ENCODE measurements at regions not wholly inside any gene's neighbourhood (a gene's known extent, or its start where the extent isn't known, plus 50 kb on each side); places are given as distances from the start of the nearest gene placed in this dataset.
A peak's percentile ranks its signal among the peaks of the same experiment; 100 is the strongest.

- peaks cover 25% of the 10 kb centered on the region for H3K27me3 ChIP-seq (replicated peaks; ENCODE audit: control insufficient read depth, insufficient read depth, low read length)
- H3K9ac ChIP-seq (ENCODE audit: low read length): no peak overlapping the region
- no peak for DNase-seq (ENCODE audit: low read depth)
- H3K4me1 ChIP-seq (ENCODE audit: control insufficient read depth, insufficient read depth, low read length): peaks cover 11% of the 10 kb centered on the region
- H3K9me3 ChIP-seq (ENCODE audit: control insufficient read depth, low read length): no peaks in the 10 kb centered on the region
- H3K4me3 ChIP-seq (ENCODE audit: low read length): no peak overlapping the region
- H3K36me3 ChIP-seq (ENCODE audit: control insufficient read depth, insufficient read depth, low read length, severe bottlenecking): no peaks in the 10 kb centered on the region
Observed at GRCh38 chr2:30046979-30047378, 99.8 kb upstream of the YPEL5 start.

DNA sequence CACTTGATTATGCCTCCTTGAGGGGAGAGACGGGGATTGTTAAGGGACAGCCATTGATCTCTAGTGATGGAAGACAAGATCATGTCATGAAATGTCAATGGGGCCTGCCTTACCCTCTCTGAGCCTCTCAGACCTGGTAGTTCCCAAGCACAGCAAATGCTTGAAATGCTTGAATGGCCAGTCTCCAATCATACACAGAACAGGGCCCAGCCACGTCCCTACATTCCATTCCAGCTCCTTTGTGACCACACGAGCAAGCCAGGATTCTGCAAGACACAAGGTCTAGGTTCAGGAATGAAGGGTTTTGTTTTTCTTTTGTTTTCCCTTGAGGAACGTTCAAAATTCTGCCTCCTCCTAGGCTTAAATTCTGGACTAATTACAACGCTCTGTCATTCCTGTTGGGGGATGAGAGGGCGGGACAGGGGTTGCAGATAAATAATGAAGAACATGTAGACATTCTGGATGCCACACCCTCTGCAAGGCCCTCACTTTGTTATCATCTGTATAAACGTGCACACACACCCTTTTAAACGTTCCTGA is 98.1 kb upstream of the YPEL5 start:
- peaks cover 36% of the 10 kb centered on the region for H3K27me3 ChIP-seq (replicated peaks; ENCODE audit: control insufficient read depth, insufficient read depth, low read length)
- no peaks in the 10 kb centered on the region for H3K9me3 ChIP-seq (ENCODE audit: control insufficient read depth, low read length)
- H3K9ac ChIP-seq (ENCODE audit: low read length): no peak overlapping the region
- peak; percentile 44 for DNase-seq (ENCODE audit: low read depth)
- H3K4me3 ChIP-seq (ENCODE audit: low read length): no peak overlapping the region
- H3K36me3 ChIP-seq (ENCODE audit: control insufficient read depth, insufficient read depth, low read length, severe bottlenecking): no peaks in the 10 kb centered on the region
- peaks cover 11% of the 10 kb centered on the region for H3K4me1 ChIP-seq (ENCODE audit: control insufficient read depth, insufficient read depth, low read length)

DNA sequence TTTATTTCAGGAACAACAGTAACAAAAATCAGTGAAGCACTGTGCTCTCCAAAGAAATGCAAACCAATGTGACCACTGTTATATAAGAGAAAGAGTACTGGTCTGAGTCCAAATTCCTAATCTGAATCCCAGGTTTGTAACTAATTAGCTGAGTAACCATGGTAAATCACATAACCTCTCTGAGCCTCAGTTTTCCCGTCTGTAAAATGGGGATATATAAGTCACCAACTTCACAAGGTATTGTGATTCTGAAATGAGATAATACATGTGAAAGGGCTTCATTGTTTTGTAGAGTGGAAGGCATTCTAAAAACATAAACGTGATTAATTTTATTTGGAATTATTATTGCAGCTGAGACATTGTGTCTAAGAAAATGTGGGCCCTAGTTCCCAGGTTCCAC is 91.3 kb upstream of the YPEL5 start:
- H3K4me3 ChIP-seq (ENCODE audit: low read length): no peak overlapping the region
- no peaks in the 10 kb centered on the region for H3K9me3 ChIP-seq (ENCODE audit: control insufficient read depth, low read length)
- no peak for DNase-seq (ENCODE audit: low read depth)
- H3K36me3 ChIP-seq (ENCODE audit: control insufficient read depth, insufficient read depth, low read length, severe bottlenecking): no peaks in the 10 kb centered on the region
- H3K9ac ChIP-seq (ENCODE audit: low read length): no peak overlapping the region
- H3K4me1 ChIP-seq (ENCODE audit: control insufficient read depth, insufficient read depth, low read length): no peaks in the 10 kb centered on the region
- peaks cover 50% of the 10 kb centered on the region for H3K27me3 ChIP-seq (replicated peaks; ENCODE audit: control insufficient read depth, insufficient read depth, low read length)

- Histone ChIP-seq H3K4me1 (ENCODE audit: control insufficient read depth, insufficient read depth, low read length) (no peaks in the 10 kb centered on the region), H3K36me3 (ENCODE audit: control insufficient read depth, insufficient read depth, low read length, severe bottlenecking) (no peaks in the 10 kb centered on the region), H3K9me3 (ENCODE audit: control insufficient read depth, low read length) (peaks cover 37% of the 10 kb centered on the region), H3K9ac (ENCODE audit: low read length) (no peak overlapping the region), H3K27me3 (replicated peaks; ENCODE audit: control insufficient read depth, insufficient read depth, low read length) (peaks cover 31% of the 10 kb centered on the region), H3K4me3 (ENCODE audit: low read length) (no peak overlapping the region)
- no peak for DNase-seq (ENCODE audit: low read depth)
Observed at GRCh38 chr2:30060562-30060961, 86.2 kb upstream of the YPEL5 start.

DNA sequence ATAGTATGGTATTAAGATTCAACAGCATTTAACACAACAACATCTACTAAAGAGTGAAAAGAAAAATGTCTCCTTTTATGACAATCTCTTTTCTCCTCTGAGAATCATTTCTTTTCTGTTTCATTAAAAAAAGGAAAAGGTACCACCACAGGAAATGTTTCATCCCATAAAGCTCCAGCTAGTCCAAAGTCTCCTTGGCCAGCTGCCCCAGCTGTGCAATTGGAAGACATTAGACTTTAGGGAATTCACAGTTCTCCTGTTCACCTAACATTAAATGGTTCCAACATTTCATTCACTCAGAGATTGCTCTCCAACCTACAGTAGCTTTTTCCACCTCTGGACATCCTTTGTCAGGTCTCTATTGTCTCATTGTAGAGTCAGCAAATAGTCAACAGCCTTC is 78.7 kb upstream of the YPEL5 start:
- H3K27me3 ChIP-seq (replicated peaks; ENCODE audit: control insufficient read depth, insufficient read depth, low read length): peaks cover 17% of the 10 kb centered on the region

DNA sequence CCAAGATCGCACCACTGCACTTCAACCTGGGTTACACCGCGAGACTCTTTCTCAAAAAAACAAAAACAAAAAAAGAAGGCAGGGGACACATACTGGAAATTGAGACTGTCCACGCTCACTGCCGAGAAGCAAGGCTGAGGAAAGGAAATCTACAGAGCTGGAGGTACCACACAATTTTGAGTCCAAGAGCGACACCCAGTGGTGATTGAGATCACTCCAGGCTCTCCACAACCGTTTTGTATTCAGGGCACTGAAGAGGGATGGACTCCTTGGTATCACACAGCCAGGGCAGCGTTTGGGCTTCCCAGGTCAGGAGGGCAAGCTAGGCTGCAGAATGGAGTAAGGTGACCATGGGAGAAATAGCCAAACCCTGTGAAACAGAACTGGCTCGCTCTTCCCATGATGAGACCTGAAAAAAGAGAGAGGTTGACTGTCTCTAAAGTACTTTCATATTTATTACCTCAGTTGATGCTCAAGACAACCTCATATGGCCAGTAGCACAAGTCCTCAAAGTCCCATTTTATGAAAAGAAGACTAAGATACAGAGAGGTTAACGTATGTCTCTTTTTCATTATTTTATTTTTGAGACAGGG is 74.5 kb upstream of the YPEL5 start:
- Histone ChIP-seq H3K36me3 (ENCODE audit: control insufficient read depth, insufficient read depth, low read length, severe bottlenecking) (no peaks in the 10 kb centered on the region), H3K9me3 (ENCODE audit: control insufficient read depth, low read length) (no peaks in the 10 kb centered on the region), H3K27me3 (replicated peaks; ENCODE audit: control insufficient read depth, insufficient read depth, low read length) (peaks cover 55% of the 10 kb centered on the region), H3K4me3 (ENCODE audit: low read length) (no peak overlapping the region), H3K9ac (ENCODE audit: low read length) (no peak overlapping the region), H3K4me1 (ENCODE audit: control insufficient read depth, insufficient read depth, low read length) (peaks cover 3% of the 10 kb centered on the region)
- DNase-seq (ENCODE audit: low read depth): peak; percentile 90

More for the DNA sequence above, 78.7 kb upstream of the YPEL5 start:
- Histone ChIP-seq H3K4me1 (ENCODE audit: control insufficient read depth, insufficient read depth, low read length) (no peaks in the 10 kb centered on the region), H3K4me3 (ENCODE audit: low read length) (no peak overlapping the region), H3K36me3 (ENCODE audit: control insufficient read depth, insufficient read depth, low read length, severe bottlenecking) (no peaks in the 10 kb centered on the region), H3K9me3 (ENCODE audit: control insufficient read depth, low read length) (peaks cover 38% of the 10 kb centered on the region), H3K9ac (ENCODE audit: low read length) (no peak overlapping the region)
- DNase-seq (ENCODE audit: low read depth): no peak

DNA sequence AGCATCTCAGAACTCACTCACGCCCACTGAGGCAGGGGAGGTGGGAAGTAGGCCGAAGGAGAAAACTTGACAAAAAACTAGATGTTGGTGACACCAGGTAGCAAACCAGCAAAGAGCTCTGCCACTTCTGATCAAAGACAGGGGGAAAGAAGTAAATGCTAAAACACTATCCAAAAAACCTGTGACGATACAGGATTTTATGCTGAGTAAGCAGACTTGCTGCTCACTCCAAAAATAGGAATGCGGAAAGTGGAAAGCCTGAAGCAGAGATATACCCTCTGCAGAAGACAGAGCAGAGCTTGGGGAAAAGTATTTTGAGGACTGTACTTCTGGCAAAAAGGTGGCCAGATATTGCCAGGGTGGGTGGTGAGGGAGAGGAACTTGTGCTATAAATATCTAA is 73.3 kb upstream of the YPEL5 start:
- H3K9ac ChIP-seq (ENCODE audit: low read length): no peak overlapping the region
- H3K36me3 ChIP-seq (ENCODE audit: control insufficient read depth, insufficient read depth, low read length, severe bottlenecking): no peaks in the 10 kb centered on the region

DNA sequence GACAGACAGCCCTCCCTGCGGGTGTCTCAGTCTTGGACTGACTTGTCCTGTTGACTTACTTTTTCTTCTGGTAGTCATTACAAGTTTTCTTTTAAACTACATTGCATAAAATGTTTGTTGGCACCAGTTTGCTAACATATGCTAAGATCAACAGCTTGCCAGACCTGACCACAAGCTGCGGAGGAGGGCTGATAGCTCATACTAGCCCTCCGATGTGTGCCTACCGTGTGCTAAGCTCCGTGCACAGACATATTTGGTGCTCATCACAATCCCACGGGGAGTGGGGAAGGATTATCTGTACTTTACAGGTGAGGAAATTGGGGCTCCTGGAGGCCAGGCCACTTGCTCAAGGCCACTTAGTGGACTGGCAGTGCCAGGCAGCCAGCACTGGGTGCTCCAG is 72.8 kb upstream of the YPEL5 start:
- H3K36me3 ChIP-seq (ENCODE audit: control insufficient read depth, insufficient read depth, low read length, severe bottlenecking): no peaks in the 10 kb centered on the region
- peaks cover 51% of the 10 kb centered on the region for H3K27me3 ChIP-seq (replicated peaks; ENCODE audit: control insufficient read depth, insufficient read depth, low read length)
- H3K4me1 ChIP-seq (ENCODE audit: control insufficient read depth, insufficient read depth, low read length): peaks cover 3% of the 10 kb centered on the region
- H3K4me3 ChIP-seq (ENCODE audit: low read length): no peak overlapping the region
- peak; percentile 36 for DNase-seq (ENCODE audit: low read depth)
- no peaks in the 10 kb centered on the region for H3K9me3 ChIP-seq (ENCODE audit: control insufficient read depth, low read length)
- H3K9ac ChIP-seq (ENCODE audit: low read length): no peak overlapping the region

More for the DNA sequence above, 73.3 kb upstream of the YPEL5 start:
- no peak for DNase-seq (ENCODE audit: low read depth)
- Histone ChIP-seq H3K9me3 (ENCODE audit: control insufficient read depth, low read length) (no peaks in the 10 kb centered on the region), H3K27me3 (replicated peaks; ENCODE audit: control insufficient read depth, insufficient read depth, low read length) (peaks cover 55% of the 10 kb centered on the region), H3K4me1 (ENCODE audit: control insufficient read depth, insufficient read depth, low read length) (peaks cover 3% of the 10 kb centered on the region), H3K4me3 (ENCODE audit: low read length) (no peak overlapping the region)

DNA sequence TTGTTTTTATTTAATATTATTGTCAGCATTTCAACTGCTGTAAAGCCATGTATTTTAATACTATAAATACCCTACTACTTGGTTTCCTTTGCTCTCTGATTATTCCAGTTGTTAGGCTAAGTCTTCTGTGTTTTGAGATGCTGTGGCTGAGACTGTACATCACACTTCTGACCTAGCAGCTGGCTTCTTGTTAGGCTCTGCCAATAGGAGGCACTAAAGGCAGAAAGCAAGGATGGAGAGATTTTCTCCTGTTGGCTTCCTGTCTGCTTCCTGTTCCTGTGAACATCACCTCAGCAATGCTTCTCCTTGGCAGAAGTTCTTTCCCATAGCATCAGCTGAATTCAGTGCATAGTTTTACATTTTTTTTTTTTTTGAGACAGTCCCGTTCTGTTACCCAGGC is 68.3 kb upstream of the YPEL5 start:
- no peak overlapping the region for H3K4me3 ChIP-seq (ENCODE audit: low read length)

GRCh38 chr2:30084915-30085314 is 61.9 kb upstream of the YPEL5 start:
- Histone ChIP-seq H3K4me1 (ENCODE audit: control insufficient read depth, insufficient read depth, low read length) (no peaks in the 10 kb centered on the region), H3K9me3 (ENCODE audit: control insufficient read depth, low read length) (no peaks in the 10 kb centered on the region), H3K36me3 (ENCODE audit: control insufficient read depth, insufficient read depth, low read length, severe bottlenecking) (no peaks in the 10 kb centered on the region), H3K27me3 (replicated peaks; ENCODE audit: control insufficient read depth, insufficient read depth, low read length) (peaks cover 44% of the 10 kb centered on the region), H3K9ac (ENCODE audit: low read length) (no peak overlapping the region), H3K4me3 (ENCODE audit: low read length) (no peak overlapping the region)
- DNase-seq (ENCODE audit: low read depth): no peak

More for the DNA sequence above, 68.3 kb upstream of the YPEL5 start:
- Histone ChIP-seq H3K27me3 (replicated peaks; ENCODE audit: control insufficient read depth, insufficient read depth, low read length) (peaks cover 45% of the 10 kb centered on the region), H3K9ac (ENCODE audit: low read length) (no peak overlapping the region), H3K4me1 (ENCODE audit: control insufficient read depth, insufficient read depth, low read length) (peaks cover 3% of the 10 kb centered on the region), H3K36me3 (ENCODE audit: control insufficient read depth, insufficient read depth, low read length, severe bottlenecking) (no peaks in the 10 kb centered on the region), H3K9me3 (ENCODE audit: control insufficient read depth, low read length) (no peaks in the 10 kb centered on the region)
- DNase-seq (ENCODE audit: low read depth): no peak

GRCh38 chr2:30089171-30089570 is 57.6 kb upstream of the YPEL5 start:
- H3K27me3 ChIP-seq (replicated peaks; ENCODE audit: control insufficient read depth, insufficient read depth, low read length): peaks cover 46% of the 10 kb centered on the region
- H3K4me3 ChIP-seq (ENCODE audit: low read length): no peak overlapping the region
- H3K9ac ChIP-seq (ENCODE audit: low read length): no peak overlapping the region
- H3K4me1 ChIP-seq (ENCODE audit: control insufficient read depth, insufficient read depth, low read length): no peaks in the 10 kb centered on the region
- DNase-seq (ENCODE audit: low read depth): no peak
- H3K9me3 ChIP-seq (ENCODE audit: control insufficient read depth, low read length): no peaks in the 10 kb centered on the region
- H3K36me3 ChIP-seq (ENCODE audit: control insufficient read depth, insufficient read depth, low read length, severe bottlenecking): no peaks in the 10 kb centered on the region

DNA sequence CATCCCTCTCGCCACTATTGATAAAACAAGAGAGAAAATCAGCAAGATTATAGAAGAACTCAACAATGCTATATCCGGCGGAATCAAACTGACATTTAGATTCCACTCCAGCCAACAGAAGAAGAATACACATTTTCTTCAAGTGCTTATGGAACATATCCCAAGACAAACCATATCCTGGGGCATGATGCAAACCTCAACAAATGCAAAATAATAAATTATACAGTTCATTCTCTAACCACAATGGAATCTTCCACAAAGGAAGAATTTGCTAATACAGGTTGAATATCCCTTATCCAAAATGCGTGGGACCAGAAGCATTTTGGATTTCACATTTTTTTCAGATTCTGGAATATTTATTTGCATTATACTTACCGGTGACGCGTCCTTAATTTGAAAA is 51.4 kb upstream of the YPEL5 start:
- Histone ChIP-seq H3K9ac (ENCODE audit: low read length) (no peak overlapping the region), H3K27me3 (replicated peaks; ENCODE audit: control insufficient read depth, insufficient read depth, low read length) (peaks cover 2% of the 10 kb centered on the region), H3K4me3 (ENCODE audit: low read length) (no peak overlapping the region), H3K36me3 (ENCODE audit: control insufficient read depth, insufficient read depth, low read length, severe bottlenecking) (no peaks in the 10 kb centered on the region), H3K4me1 (ENCODE audit: control insufficient read depth, insufficient read depth, low read length) (no peaks in the 10 kb centered on the region), H3K9me3 (ENCODE audit: control insufficient read depth, low read length) (no peaks in the 10 kb centered on the region)
- no peak for DNase-seq (ENCODE audit: low read depth)

Measured in adipocyte (in vitro differentiated cells).